Activated CD8-positive, alpha-beta memory T cell treated with anti-CD3 and anti-CD28 coated beads, Interleukin-2, amount 50 U/mL, for 24 hours (primary cell): ENCODE measurements at regions not wholly inside any gene's neighbourhood (a gene's known extent, or its start where the extent isn't known, plus 50 kb on each side); places are given as distances from the start of the nearest gene placed in this dataset.

Source experiments
- DNase-seq: peaks from one replicate; pipeline ENCODE4 v3.0.0-alpha.2; 2020; ENCODE audit errors: extremely low read depth

GRCh38 chr1:87560601-87561360 is 232.1 kb downstream of the LMO4 start:
- DNase-seq, result no peak

- DNase-seq, result no peak
Measured at GRCh38 chr1:87563211-87563610, 234.5 kb downstream of the LMO4 start.

GRCh38 chr1:87565861-87566260 is 237.2 kb downstream of the LMO4 start:
- no peak for DNase-seq

GRCh38 chr1:87568005-87568404 is 239.3 kb downstream of the LMO4 start:
- no peak for DNase-seq

GRCh38 chr1:87568911-87569310 is 240.2 kb downstream of the LMO4 start:
- DNase-seq, result no peak

- DNase-seq, result no peak
Measured at GRCh38 chr1:87572008-87572407, 243.3 kb downstream of the LMO4 start.

GRCh38 chr1:87572891-87573290 is 244.2 kb downstream of the LMO4 start:
- DNase-seq, result no peak

GRCh38 chr1:87575528-87575927 is 246.8 kb downstream of the LMO4 start:
- DNase-seq, result no peak

- no peak for DNase-seq
Measured at GRCh38 chr1:87578464-87578863, 249.8 kb downstream of the LMO4 start.

- no peak for DNase-seq
Measured at GRCh38 chr1:87583459-87583858, 254.8 kb downstream of the LMO4 start.

- no peak for DNase-seq
Measured at GRCh38 chr1:87584586-87584985, 255.9 kb downstream of the LMO4 start.

- DNase-seq, result no peak
Measured at GRCh38 chr1:87586501-87586900, 257.8 kb downstream of the LMO4 start.

GRCh38 chr1:87588495-87588894 is 259.8 kb downstream of the LMO4 start:
- DNase-seq, result no peak

- DNase-seq, result no peak
Measured at GRCh38 chr1:87591492-87591891, 262.8 kb downstream of the LMO4 start.

- no peak for DNase-seq
Measured at GRCh38 chr1:87592156-87592555, 263.5 kb downstream of the LMO4 start.

GRCh38 chr1:87594736-87595383 is 266.2 kb downstream of the LMO4 start:
- DNase-seq, result no peak

- no peak for DNase-seq
Measured at GRCh38 chr1:87595384-87595781, 266.7 kb downstream of the LMO4 start.

- DNase-seq, result no peak
Measured at GRCh38 chr1:87598429-87598828, 269.7 kb downstream of the LMO4 start.

- no peak for DNase-seq
Measured at GRCh38 chr1:87599569-87599968, 270.9 kb downstream of the LMO4 start.

GRCh38 chr1:87600055-87600850 is 271.6 kb downstream of the LMO4 start:
- no peak for DNase-seq

GRCh38 chr1:87600854-87601253 is 272.2 kb downstream of the LMO4 start:
- no peak for DNase-seq

- DNase-seq, result no peak
Measured at GRCh38 chr1:87603626-87604025, 274.9 kb downstream of the LMO4 start.

GRCh38 chr1:87612956-87613355 is 284.3 kb downstream of the LMO4 start:
- no peak for DNase-seq
